OCI-LY7 (cell line): ENCODE measurements at regions not wholly inside any gene's neighbourhood (a gene's known extent, or its start where the extent isn't known, plus 50 kb on each side); places are given as distances from the start of the nearest gene placed in this dataset.

Source experiments
- BruUV-seq: library from RNA; stranded (reverse); fragments of 400-500 nt; replicated peaks from 2 replicates; lab custom pipeline; 2021; lab: Mats Ljungman, UMichigan
- CTCF ChIA-PET: fragments of 300-600 bp; sonication (Branson Sonifier 250); formaldehyde crosslinking; loops from one replicate; lab custom pipeline; 2022; ENCODE audit warnings: antibody characterized with exemption; ENCODE audit not compliant: unreplicated experiment; lab: Charles Lee
- POLR2A ChIA-PET: fragments of 300-600 bp; sonication (Branson Sonifier 250); formaldehyde crosslinking; loops from one replicate; lab custom pipeline; 2022; ENCODE audit warnings: antibody characterized with exemption; lab: Charles Lee
- DNase-seq: peaks from one replicate; pipeline ENCODE4 v3.0.0-alpha.2; 2015; ENCODE audit warnings: low spot score
- H2AFZ ChIP-seq: fragments of 200-600 bp; sonication (generic), shearing (Covaris generic); 2 replicates; pipeline ENCODE4 v1.6.1; 2014; ENCODE audit warnings: mild to moderate bottlenecking, antibody characterized with exemption, low read length, moderate library complexity
- H3K27ac ChIP-seq: fragments of 200-600 bp; sonication (generic); 2 replicates; pipeline ENCODE4 v1.5.1; 2014; ENCODE audit warnings: mixed run types, low read depth, mild to moderate bottlenecking, moderate library complexity, low read length, inconsistent platforms; ENCODE audit not compliant: poor library complexity, severe bottlenecking
- H3K36me3 ChIP-seq: fragments of 200-600 bp; sonication (generic); 2 replicates; pipeline ENCODE4 v1.6.1; 2014; ENCODE audit warnings: mild to moderate bottlenecking, antibody characterized with exemption, low read length, moderate library complexity, mixed read lengths; ENCODE audit not compliant: insufficient read depth
- H3K4me1 ChIP-seq: fragments of 200-600 bp; sonication (generic); 2 replicates; pipeline ENCODE4 v1.5.1; 2014; ENCODE audit warnings: mild to moderate bottlenecking, low read length; ENCODE audit not compliant: insufficient read depth, poor library complexity, severe bottlenecking
- H3K4me2 ChIP-seq: fragments of 200-600 bp; sonication (generic); 2 replicates; pipeline ENCODE4 v1.6.1; 2014; ENCODE audit warnings: mild to moderate bottlenecking, low read length
- H3K4me3 ChIP-seq: fragments of 200-600 bp; sonication (generic); 2 replicates; pipeline ENCODE4 v1.5.1; 2014; ENCODE audit warnings: mild to moderate bottlenecking, low read depth, low read length; ENCODE audit not compliant: poor library complexity, severe bottlenecking
- H3K79me2 ChIP-seq: fragments of 200-600 bp; sonication (generic); 2 replicates; pipeline ENCODE4 v1.6.1; 2016; ENCODE audit warnings: low read depth, mild to moderate bottlenecking, low read length, moderate library complexity, mixed read lengths; ENCODE audit not compliant: insufficient read depth
- H3K9me2 ChIP-seq: fragments of 200-600 bp; sonication (generic); 2 replicates; pipeline ENCODE4 v1.6.1; 2016; ENCODE audit warnings: mild to moderate bottlenecking, low read length, mixed read lengths; ENCODE audit not compliant: insufficient read depth
- H3K9me3 ChIP-seq: fragments of 200-600 bp; sonication (generic); 2 replicates; pipeline ENCODE4 v1.6.1; 2014; ENCODE audit warnings: mild to moderate bottlenecking, mixed run types, low read length, mixed read lengths
- H4K20me1 ChIP-seq: fragments of 200-600 bp; sonication (generic); 2 replicates; pipeline ENCODE4 v1.6.1; 2014; ENCODE audit warnings: mild to moderate bottlenecking, antibody characterized with exemption, low read length, moderate library complexity, mixed read lengths; ENCODE audit not compliant: insufficient read depth
- EZH2phosphoT487 ChIP-seq: fragments of 200-600 bp; sonication (generic); IDR thresholded peaks from 2 replicates; pipeline ENCODE4 v1.6.1; 2018; ENCODE audit warnings: low read depth, borderline replicate concordance, mild to moderate bottlenecking, mixed run types, antibody characterized with exemption, low read length, moderate library complexity, mixed read lengths
- intact Hi-C: fragments of 100-400 bp; cut with micrococcal nuclease; formaldehyde crosslinking; loops from one replicate; pipeline ENCODE4 v1.10.0; 2022; ENCODE audit not compliant: unreplicated experiment
- TF ChIP-seq, protein P1 (sequence below): fragments of 200-600 bp; sonication (generic); conservative IDR thresholded peaks from 2 replicates; pipeline ENCODE4 v1.5.1; 2014; ENCODE audit warnings: mild to moderate bottlenecking, antibody characterized with exemption, low read length, moderate library complexity, mixed read lengths

DNA sequence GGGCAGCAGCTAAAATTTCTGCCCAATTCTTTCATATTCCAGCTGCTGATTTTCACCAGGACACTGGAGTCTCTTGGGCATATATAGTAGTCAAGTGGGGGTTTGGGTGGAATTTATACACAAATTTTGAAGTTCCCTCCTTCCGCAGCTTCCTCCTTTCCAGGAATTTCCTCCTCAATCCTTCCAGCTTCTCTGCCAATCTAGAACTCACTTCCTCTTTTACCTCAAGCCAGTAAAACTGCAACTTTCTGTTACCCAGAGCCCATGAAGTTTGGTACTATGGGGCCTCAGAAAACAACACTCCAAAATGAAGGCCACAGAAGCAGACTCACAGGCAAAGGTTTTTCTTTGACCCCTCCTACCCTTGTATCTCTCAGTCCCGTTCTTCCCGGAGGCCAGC lies 51.7 kb upstream of the G2E3 start:
- ChIA-PET CTCF (no interaction called here), POLR2A (interaction anchor here (1.6 kb wide), 1 partner anchor 12 kb away, joined by 3 read pairs; no protein-coding TSS in a partner anchor)
- TF ChIP-seq EZH2phosphoT487 = no peak
- TF ChIP-seq, protein P1, sequence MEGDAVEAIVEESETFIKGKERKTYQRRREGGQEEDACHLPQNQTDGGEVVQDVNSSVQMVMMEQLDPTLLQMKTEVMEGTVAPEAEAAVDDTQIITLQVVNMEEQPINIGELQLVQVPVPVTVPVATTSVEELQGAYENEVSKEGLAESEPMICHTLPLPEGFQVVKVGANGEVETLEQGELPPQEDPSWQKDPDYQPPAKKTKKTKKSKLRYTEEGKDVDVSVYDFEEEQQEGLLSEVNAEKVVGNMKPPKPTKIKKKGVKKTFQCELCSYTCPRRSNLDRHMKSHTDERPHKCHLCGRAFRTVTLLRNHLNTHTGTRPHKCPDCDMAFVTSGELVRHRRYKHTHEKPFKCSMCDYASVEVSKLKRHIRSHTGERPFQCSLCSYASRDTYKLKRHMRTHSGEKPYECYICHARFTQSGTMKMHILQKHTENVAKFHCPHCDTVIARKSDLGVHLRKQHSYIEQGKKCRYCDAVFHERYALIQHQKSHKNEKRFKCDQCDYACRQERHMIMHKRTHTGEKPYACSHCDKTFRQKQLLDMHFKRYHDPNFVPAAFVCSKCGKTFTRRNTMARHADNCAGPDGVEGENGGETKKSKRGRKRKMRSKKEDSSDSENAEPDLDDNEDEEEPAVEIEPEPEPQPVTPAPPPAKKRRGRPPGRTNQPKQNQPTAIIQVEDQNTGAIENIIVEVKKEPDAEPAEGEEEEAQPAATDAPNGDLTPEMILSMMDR = no peak
- intact Hi-C loops = no loop called here
- Histone ChIP-seq H3K4me3 (no peak overlapping the region), H3K27ac (no peak overlapping the region), H3K9me2 (no peaks in the 10 kb centered on the region), H3K4me1 (no peaks in the 10 kb centered on the region), H3K9me3 (no peaks in the 10 kb centered on the region), H3K4me2 (no peak overlapping the region), H2AFZ (no peak overlapping the region), H3K79me2 (no peaks in the 10 kb centered on the region), H3K36me3 (no peaks in the 10 kb centered on the region), H4K20me1 (no peaks in the 10 kb centered on the region)
- no TSS peak for BruUV-seq
- DNase-seq = no peak
